Hematopoietic multipotent progenitor cell treated with erythropoietin and hydrocortisone succinate and interleukin-3 and kit ligand, for 6 days (in vitro differentiated cells): ENCODE measurements at regions not wholly inside any gene's neighbourhood (a gene's known extent, or its start where the extent isn't known, plus 50 kb on each side); places are given as distances from the start of the nearest gene placed in this dataset.
"Not testable (repeated sequence)": the region's sequence is repeated elsewhere in the genome, so short reads cannot be mapped to it uniquely, and the experiment has no call there.

ENCODE experiments used
- DNase-seq: peaks from one replicate; pipeline ENCODE4 v3.0.0-alpha.2; 2015

DNA sequence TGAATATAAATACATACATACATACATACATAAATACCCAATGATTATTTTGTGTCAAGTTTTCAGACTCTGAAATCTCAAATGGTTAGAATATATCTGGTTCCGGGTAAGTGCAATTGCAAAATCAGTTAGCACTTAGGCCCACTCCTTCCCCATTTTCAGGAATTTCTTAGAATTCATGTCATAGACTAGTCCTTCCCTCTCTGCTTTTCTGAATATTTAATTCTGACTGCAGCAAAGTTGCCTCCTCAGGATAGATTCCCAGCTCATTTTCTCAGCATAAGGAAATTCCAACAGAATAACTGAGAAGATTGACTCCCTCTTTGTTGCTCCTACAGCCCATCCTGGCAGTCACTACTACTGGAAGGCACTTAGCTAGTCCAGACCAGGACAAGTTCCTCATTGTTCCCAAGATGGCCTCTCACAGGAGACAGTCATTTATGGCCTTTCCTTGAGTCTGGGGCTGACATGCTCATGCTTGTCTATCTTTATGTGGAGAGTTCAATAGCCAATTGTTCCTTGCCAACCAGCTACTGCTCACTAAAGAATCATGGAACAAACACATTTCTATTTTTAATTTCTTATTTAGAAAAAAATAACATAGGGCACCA is 142.9 kb upstream of the ITGB1 start:
- no peak for DNase-seq

DNA sequence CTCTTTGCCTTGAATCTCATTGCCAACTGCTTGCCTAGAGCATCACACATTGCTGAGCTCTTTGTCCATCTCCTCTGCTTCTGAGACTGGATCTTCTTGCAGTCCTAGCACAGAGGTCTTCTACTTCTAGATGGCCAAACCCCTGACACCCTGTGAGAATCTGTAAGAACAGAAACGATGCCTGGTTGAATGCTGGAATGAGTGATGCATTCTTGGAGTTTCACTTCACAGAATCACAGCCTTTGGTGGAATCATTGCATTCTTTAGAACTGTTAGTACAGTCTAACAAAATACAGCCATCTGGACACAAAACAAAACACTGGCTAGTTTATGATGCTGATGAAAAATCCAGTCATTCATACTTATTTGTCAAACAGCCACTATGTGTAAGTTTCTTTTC is 141.7 kb upstream of the ITGB1 start:
- no peak for DNase-seq

- DNase-seq: no peak
Measured at GRCh38 chr10:33098951-33099663, 141.1 kb upstream of the ITGB1 start.

DNA sequence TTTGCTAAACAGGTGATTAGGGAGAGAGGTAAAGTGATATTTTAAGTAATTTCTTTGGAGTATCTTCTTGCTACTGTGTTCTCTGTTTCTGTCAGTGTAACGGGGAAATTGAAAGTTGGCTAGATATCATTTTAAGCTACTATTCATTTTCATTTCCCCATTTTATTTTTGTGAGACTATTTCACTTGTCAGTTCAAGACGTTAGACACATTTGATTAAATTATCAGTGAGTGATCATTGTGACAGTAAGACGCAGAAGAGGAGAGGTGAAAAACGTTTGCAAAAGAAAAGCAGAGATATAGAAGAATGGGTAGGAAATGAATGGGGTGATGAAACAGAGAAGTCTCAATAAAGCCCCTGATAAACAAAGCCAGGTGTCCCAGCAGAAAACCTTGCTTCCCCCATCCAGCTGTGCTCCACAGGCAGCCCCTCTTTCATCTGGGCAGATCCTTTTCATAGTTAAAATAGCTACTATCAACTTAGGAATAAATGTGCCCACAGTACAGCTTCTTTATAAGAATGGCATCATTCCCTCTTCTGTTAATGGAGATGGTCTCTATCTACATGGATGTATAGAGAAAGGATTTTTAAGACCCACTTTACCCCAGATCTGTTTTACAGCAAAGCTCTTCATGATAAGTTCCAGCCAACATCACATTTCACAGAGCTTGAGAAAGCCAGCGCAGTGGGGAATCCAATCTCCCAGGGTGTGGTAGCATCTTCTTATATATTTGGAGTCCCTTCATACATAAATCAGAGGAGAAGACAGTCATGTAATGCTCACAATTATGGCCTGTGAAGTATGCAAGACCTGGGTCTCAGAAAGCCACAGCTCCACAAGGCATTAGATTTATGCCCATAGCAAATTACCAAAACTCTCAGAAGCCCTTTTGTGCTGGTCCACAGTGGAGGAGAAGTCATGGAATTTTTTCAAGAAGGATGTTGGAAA is 138.1 kb upstream of the ITGB1 start:
- DNase-seq: no peak

- DNase-seq: no peak
Measured at GRCh38 chr10:33094263-33095051, 136.4 kb upstream of the ITGB1 start.

DNA sequence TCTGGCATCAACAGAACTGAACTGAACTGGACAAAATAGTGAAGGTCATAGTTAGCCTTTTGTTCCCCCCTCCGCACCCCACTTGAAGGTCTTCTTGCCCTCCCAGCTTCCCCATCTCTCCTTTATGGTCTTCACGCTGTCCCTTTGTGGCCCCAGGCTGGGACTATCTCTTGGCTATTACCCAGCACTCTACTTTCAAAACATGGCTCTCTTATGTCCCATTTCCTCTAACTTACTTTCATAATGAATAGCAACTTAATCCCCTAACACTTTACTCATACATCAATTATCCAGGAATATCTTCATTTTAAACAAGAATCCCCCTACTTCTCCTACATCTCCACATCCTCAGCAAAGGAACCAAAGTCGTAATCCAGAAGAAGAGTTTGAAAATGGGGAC is 135.3 kb upstream of the ITGB1 start:
- no peak for DNase-seq

DNA sequence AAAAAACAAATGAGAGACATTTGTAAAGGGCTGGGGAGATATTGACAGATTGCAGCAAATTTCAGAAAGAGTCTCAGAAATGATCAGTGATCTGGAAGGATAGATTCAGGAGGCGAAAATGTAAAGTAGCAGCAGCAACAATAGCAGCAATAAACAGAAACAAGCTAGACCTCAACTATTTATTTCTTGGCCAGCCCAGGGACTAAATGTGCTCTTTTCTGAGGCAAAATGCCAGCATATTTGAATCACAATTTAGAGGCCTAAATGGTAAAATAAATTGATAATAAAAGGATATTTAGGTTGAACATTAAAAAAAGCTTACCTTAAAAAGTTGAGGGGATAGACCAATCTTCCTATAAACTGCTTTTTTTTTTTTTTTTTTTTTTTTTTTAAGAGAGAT is 134.6 kb upstream of the ITGB1 start:
- DNase-seq: no peak

- no peak for DNase-seq
Measured at GRCh38 chr10:33091201-33091600, 133.2 kb upstream of the ITGB1 start.

GRCh38 chr10:33088990-33089389 is 131.0 kb upstream of the ITGB1 start:
- DNase-seq: no peak

DNA sequence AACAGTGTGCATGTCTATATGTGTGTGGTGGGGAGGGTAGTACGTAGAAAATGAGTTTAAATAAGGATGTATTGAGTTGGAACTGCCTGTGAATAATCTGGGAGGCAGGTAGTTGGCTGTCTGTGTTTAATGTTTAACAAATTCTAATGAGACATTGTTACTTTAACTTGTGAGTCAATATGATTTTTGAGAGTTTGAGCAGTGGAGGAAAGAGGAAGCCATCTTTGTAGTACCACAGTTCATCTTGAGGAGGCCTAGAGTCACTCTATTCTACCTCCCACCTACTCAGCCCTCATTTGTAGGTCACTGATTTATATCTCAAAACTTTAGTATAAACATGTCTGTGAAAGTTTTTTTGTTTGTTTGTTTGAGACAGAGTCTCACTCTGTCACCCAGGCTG is 129.9 kb upstream of the ITGB1 start:
- no peak for DNase-seq

DNA sequence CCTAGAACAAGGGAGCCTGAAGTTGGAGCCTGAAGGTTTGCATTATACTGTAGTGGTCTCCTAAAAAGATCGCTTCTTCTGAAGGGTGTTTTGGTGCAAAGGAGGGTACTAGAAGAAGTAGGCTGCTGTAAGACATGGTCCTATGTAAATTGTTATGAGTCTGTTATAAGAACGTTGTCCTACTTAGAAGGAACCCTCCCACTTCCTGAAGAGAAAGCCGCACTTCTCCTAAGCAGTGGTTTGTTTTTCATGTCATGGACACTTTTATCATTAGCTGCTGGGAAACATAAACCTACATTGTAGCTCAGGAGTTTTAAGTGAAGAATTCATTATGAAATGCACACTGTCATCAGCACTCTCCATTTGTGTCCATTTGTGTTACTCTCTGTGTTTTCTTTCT is 129.1 kb upstream of the ITGB1 start:
- no peak for DNase-seq

DNA sequence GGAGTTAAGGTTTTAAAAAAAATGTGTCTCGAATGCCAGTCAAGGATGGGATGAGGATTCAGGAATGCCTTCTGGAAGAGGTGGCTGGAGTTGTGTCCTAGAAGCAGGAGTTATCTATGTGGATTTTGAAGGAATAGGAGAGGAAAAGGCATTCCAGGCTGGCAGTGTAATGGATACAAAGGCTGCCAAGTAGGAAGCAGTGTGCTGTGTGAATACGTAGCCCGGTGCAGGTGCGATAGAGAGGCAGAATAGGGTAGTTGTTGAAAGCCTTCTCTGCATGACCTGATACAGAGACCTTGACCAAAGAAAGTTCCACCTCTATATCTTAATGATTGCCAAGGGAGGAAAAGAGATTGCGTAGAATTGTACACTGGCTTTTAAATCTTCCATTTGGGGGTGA is 128.1 kb upstream of the ITGB1 start:
- no peak for DNase-seq

DNA sequence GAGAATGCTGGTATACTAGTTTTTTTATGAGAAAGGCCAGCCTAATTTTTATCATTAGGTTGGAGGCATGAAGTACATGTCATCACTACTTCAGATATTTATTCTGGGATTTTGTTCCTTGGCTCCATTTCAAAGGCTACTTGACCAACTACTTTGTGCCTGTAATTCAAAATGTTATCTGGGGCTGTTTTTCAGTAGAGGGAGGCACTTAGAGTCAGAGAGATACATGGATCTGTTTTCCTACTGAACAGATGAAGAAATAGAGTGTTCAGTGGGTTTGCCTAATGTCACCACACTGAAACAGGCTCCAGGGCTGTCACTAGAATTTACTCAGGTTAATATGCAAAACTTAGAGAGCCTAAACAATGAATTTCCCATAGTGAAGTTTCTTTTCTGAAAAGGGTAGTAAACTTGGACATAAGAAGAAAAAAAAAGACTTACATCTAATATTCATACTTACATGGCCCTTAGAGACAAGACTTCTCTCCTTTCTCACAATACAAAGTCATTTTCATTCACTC is 127.3 kb upstream of the ITGB1 start:
- no peak for DNase-seq

- DNase-seq: no peak
Measured at GRCh38 chr10:33084453-33084852, 126.4 kb upstream of the ITGB1 start.

- no peak for DNase-seq
Measured at GRCh38 chr10:33082373-33082895, 124.4 kb upstream of the ITGB1 start.

DNA sequence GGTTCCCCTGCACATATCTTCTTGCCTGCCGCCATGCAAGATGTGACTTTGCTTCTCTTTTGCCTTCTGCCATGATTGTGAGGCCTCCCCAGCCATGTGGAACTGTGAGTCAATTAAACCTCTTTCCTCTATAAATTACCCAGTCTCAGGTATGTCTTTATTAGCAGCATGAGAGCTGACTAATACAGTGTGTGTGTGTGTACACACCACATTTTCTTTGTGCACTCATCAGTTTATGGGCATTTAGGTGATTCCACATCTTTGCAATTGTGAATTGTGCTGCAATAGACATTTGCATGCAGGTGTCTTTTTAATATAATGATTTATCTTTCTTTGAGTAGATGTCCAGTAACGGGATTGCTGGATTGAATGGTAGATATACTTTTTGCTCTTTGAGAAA is 122.4 kb upstream of the ITGB1 start:
- DNase-seq: not testable (repeated sequence)

- DNase-seq: no peak
Measured at GRCh38 chr10:33074443-33074842, 116.4 kb upstream of the ITGB1 start.

DNA sequence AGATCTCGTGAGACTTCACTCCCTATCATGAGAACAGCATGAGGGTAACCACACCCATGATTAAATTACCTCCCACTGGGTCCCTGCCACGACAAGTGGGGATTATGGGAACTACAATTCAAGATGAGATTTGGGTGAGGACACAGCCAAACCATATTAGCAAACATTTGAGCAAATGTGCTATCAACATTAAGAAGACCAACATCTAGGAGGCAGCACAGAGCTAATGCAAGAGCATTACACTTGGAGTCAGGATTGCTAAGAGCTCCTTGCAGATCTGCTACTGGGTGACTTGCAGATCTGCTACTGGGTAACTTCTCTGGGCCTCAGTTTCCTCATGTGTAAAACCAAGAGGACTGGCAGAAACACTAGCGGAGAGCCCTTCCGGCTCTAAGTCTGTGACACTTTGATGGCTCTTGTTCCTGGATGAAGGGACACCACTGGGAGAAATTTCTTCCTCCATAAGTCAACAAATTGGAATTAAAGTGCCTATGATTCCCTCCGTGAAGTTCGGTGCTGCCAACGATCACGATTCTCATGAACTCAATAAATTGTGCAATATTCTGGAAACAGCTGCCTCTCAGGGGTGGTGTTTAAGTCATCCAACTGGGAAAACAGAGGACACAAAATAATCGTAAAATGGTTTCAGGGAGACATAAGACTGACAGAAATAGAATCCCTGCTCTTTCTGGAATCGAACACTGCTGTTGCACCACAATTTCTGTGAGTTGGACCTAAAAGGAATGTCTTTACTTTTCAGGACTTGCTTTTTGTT is 115.8 kb upstream of the ITGB1 start:
- DNase-seq: no peak

DNA sequence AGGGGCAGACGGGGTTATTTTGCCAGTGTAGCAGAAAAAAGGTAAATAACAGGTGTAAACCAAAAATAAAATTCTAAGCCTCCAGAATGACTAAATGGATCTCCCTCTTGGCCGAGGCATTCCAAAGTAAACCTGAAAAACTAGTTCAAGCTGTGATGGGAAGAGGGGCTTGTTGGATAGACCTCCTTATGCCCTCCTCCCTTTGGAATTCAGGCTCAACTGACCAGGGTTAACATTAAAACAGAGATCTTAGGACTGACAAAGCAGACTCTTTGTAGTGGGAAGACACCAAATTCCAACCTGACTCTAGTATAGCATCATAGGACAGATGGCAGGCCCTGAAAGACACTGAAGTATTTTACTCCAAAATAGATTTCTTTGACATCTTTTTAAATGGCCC is 113.8 kb upstream of the ITGB1 start:
- DNase-seq: no peak

DNA sequence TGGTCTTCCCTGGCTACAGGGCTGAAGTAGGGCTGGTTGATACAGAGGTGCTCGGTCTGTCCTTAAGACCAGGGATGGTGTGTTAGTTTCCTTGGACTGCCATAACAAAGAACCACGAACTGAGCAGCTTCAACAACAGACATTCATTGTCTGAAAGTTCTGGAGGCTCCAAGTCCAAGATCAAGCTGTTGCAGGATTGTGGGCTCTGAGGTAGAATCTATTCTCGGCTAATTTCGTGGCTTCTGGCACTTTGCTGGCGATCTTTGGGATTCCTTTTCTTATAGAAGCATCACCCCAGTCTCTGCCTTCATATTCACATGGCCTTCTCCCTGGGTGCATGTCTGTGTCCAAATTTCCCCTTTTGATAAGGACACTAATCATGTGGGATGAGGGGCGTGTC is 112.1 kb upstream of the ITGB1 start:
- no peak for DNase-seq

GRCh38 chr10:33067917-33068316 is 109.9 kb upstream of the ITGB1 start:
- DNase-seq: no peak

DNA sequence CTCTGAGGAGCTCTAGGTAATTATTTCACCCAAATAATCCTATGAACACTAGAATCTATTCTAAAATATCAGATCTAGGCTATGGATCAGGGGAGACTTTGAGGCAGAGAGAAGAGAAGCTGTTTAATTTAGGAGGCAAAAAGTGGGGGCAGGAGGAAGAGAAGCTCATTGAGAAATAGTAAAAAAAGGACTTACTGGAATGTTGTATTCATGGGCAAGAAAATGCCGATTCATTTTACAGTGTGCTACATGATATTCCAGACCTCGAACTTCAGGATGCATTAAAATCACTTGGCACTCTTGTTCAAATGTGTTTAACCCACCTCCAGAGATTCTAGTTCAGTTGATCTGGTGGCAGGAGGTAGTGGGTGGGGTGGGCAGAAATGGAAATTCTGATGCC is 109.5 kb upstream of the ITGB1 start:
- DNase-seq: no peak
